Endothelial cell of umbilical vein (primary cell): ENCODE measurements at regions not wholly inside any gene's neighbourhood (a gene's known extent, or its start where the extent isn't known, plus 50 kb on each side); places are given as distances from the start of the nearest gene placed in this dataset.

Source experiments
- BruUV-seq: library from RNA; stranded (reverse); fragments of 400-500 nt; replicated peaks from 2 replicates; lab custom pipeline; 2021; lab: Mats Ljungman, UMichigan
- CTCF ChIA-PET: fragments of 300-600, 350-600 bp; sonication (Branson Sonifier 250); formaldehyde crosslinking; loops from one replicate; lab custom pipeline; 2021; ENCODE audit warnings: antibody characterized with exemption, inconsistent platforms; lab: Charles Lee
- POLR2A ChIA-PET: fragments of 300-600, 350-600 bp; sonication (Branson Sonifier 250); formaldehyde crosslinking; loops from one replicate; lab custom pipeline; 2021; ENCODE audit warnings: antibody characterized with exemption, inconsistent platforms; lab: Charles Lee
- DNase-seq: peaks from one replicate; pipeline ENCODE4 v3.0.0-alpha.2; 2011; ENCODE audit warnings: low read depth, low spot score
- FAIRE-seq: peaks from 2 replicates; lab custom pipeline; 2011; peaks lifted over from hg19 to GRCh38; lab: Jason Lieb, UNC
- H2AFZ ChIP-seq: 2 replicates; pipeline ENCODE4 v1.6.0; 2012; ENCODE audit warnings: low read depth, low read length, control low read depth, inconsistent platforms
- H3K27ac ChIP-seq: 2 replicates; pipeline ENCODE4 v1.5.1; 2011; ENCODE audit warnings: low read depth, mild to moderate bottlenecking, control low read depth, low read length, moderate library complexity; ENCODE audit not compliant: insufficient read depth
- H3K27me3 ChIP-seq, 2 experiments: 2 replicates each; pipeline versions ENCODE4 v1.6.0 to v1.6.1; 2011; ENCODE audit warnings: low read length in 2 of 2, mixed read lengths in 1 of 2; ENCODE audit not compliant: control insufficient read depth in 2 of 2, insufficient read depth in 2 of 2
- H3K36me3 ChIP-seq, 2 experiments: 2 replicates in 1 of 2; 3 replicates in 1 of 2; pipeline ENCODE4 v1.5.1; 2011; ENCODE audit warnings: low read length in 2 of 2, mild to moderate bottlenecking in 1 of 2, moderate library complexity in 1 of 2; ENCODE audit not compliant: control insufficient read depth in 2 of 2, insufficient read depth in 2 of 2; ENCODE audit errors: extremely low read depth in 1 of 2
- H3K4me1 ChIP-seq: 3 replicates; pipeline ENCODE4 v1.5.1; 2011; ENCODE audit warnings: mild to moderate bottlenecking, low read length; ENCODE audit not compliant: control insufficient read depth, insufficient read depth; ENCODE audit errors: extremely low read depth
- H3K4me2 ChIP-seq: 2 replicates; pipeline ENCODE4 v1.6.1; 2011; ENCODE audit warnings: low read length, control low read depth, mixed read lengths; ENCODE audit not compliant: insufficient read depth
- H3K4me3 ChIP-seq, 3 experiments: fragments of 200-600 bp in 1 of 3; sonication (generic), shearing (Covaris generic) in 1 of 3; replicated peaks in 1 of 3; 2 replicates each; pipeline ENCODE4 v1.5.1; 2011 to 2016; ENCODE audit warnings: control low read depth in 3 of 3, low read length in 3 of 3, mild to moderate bottlenecking in 2 of 3, inconsistent platforms in 1 of 3, low read depth in 1 of 3, moderate library complexity in 1 of 3; ENCODE audit not compliant: insufficient read depth in 1 of 3
- H3K79me2 ChIP-seq: 2 replicates; pipeline ENCODE4 v1.6.0; 2012; ENCODE audit warnings: low read length, inconsistent platforms; ENCODE audit not compliant: control insufficient read depth, insufficient read depth
- H3K9ac ChIP-seq: replicated peaks from 2 replicates; pipeline ENCODE3; 2011; ENCODE audit warnings: low read length, control low read depth; ENCODE audit not compliant: insufficient read depth; ENCODE audit errors: extremely low read depth
- H3K9me1 ChIP-seq: replicated peaks from 3 replicates; pipeline ENCODE4 v1.6.0; 2011; ENCODE audit warnings: mild to moderate bottlenecking, low read length; ENCODE audit not compliant: control insufficient read depth, insufficient read depth; ENCODE audit errors: extremely low read depth
- H3K9me3 ChIP-seq: replicated peaks from 2 replicates; pipeline ENCODE4 v1.5.1; 2012; ENCODE audit warnings: low read length, inconsistent platforms; ENCODE audit not compliant: control insufficient read depth, insufficient read depth
- H4K20me1 ChIP-seq: replicated peaks from 2 replicates; pipeline ENCODE3; 2011; ENCODE audit warnings: mild to moderate bottlenecking, low read length; ENCODE audit not compliant: control insufficient read depth, insufficient read depth; ENCODE audit errors: extremely low read depth
- CTCF ChIP-seq, 2 donors: IDR thresholded peaks; 1 replicate in 1 of 2; 2 replicates in 1 of 2; pipeline ENCODE4 v1.5.1; 2011; ENCODE audit warnings: low read length in 2 of 2, mild to moderate bottlenecking in 2 of 2, moderate library complexity in 2 of 2, control low read depth in 1 of 2, inconsistent platforms in 1 of 2, low read depth in 1 of 2; ENCODE audit not compliant: insufficient read depth in 1 of 2; ENCODE audit errors: extremely low read depth in 1 of 2
- EZH2 ChIP-seq: IDR thresholded peaks from 2 replicates; pipeline ENCODE4 v1.6.1; 2012; ENCODE audit warnings: borderline replicate concordance, low read depth, mild to moderate bottlenecking, moderate library complexity, low read length, inconsistent platforms; ENCODE audit not compliant: severe bottlenecking
- FOS ChIP-seq: IDR thresholded peaks from 2 replicates; pipeline ENCODE4 v1.6.1; 2011; ENCODE audit warnings: mild to moderate bottlenecking, low read length, moderate library complexity, borderline replicate concordance; ENCODE audit not compliant: insufficient read depth
- GATA2 ChIP-seq: IDR thresholded peaks from 2 replicates; pipeline ENCODE4 v1.7.0; 2011; ENCODE audit warnings: low read depth, mild to moderate bottlenecking, moderate library complexity, mixed read lengths, low read length; ENCODE audit not compliant: insufficient read length, insufficient read depth
- JUN ChIP-seq: IDR thresholded peaks from 2 replicates; pipeline ENCODE4 v1.6.1; 2011; ENCODE audit warnings: borderline replicate concordance, low read depth; ENCODE audit not compliant: insufficient read length, insufficient read depth
- MAX ChIP-seq: IDR thresholded peaks from 2 replicates; pipeline ENCODE4 v1.6.1; 2011; ENCODE audit not compliant: insufficient read depth, insufficient read length
- MYC ChIP-seq: IDR thresholded peaks from one replicate; pipeline ENCODE4 v1.6.1; 2011; ENCODE audit warnings: mild to moderate bottlenecking, low read depth, low read length
- POLR2A ChIP-seq: IDR thresholded peaks from 2 replicates; pipeline ENCODE4 v1.6.1; 2012; ENCODE audit warnings: low read depth, mild to moderate bottlenecking, control low read depth, low read length
- POLR2AphosphoS5 ChIP-seq: IDR thresholded peaks from 2 replicates; pipeline ENCODE4 v1.6.1; 2012; ENCODE audit warnings: low read depth, mild to moderate bottlenecking, control low read depth, low read length, moderate library complexity; ENCODE audit not compliant: insufficient read depth
- dilution Hi-C: fragments of 300-500 bp; cut with MboI; formaldehyde crosslinking; loops from one replicate; pipeline ENCODE4 v1.15.0; 2019; ENCODE audit warnings: low sequenced_read_pairs; ENCODE audit not compliant: extremely low pct_ligation_motif_present
- intact Hi-C: fragments of 100-400 bp; cut with micrococcal nuclease; formaldehyde crosslinking; loops from one replicate; pipeline ENCODE4 v1.10.0; 2022

DNA sequence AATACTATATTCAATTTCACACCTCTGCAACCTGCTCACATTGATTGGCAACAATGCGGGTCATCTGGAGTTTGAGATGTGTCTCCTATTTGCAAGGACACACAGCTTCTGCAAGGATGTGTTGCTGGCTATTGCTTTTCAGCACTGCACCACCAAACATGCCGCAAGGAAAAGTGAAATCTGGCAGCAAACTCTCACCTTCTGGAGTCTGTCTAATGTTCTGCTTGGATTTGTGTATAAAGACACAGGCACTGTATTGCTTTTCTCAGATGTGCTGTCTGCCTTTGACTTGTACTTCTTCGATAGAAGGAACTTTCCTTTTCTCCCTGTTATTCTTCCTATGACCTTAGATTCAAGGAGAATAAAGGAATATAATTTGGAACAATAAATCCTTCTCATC, 138.6 kb upstream of the EPHA4 start:
- Histone ChIP-seq H3K9me1 (no peaks in the 10 kb centered on the region), H2AFZ (no peak overlapping the region), H3K36me3 (no peaks in the 10 kb centered on the region), H3K27ac (no peak overlapping the region), H4K20me1 (no peaks in the 10 kb centered on the region), H3K4me2 (no peak overlapping the region), H3K9ac (no peak overlapping the region), H3K27me3 (no peaks in the 10 kb centered on the region), H3K4me1 (no peaks in the 10 kb centered on the region), H3K79me2 (no peaks in the 10 kb centered on the region), H3K4me3 (no peak overlapping the region), H3K9me3 (no peaks in the 10 kb centered on the region)
- ChIA-PET POLR2A (no interaction called here), CTCF (interaction anchor here (1.1 kb wide), 1 partner anchor 9 kb away, joined by 3 read pairs; no protein-coding TSS in a partner anchor)
- no TSS peak for BruUV-seq
- TF ChIP-seq GATA2 (no peak), CTCF (IDR thresholded peaks at IDR 0.05; ENCODE audit: extremely low read depth in 1 of 2, insufficient read depth in 1 of 2, low read depth in 1 of 2, low read length in 2 of 2) (no peak), MYC (no peak), JUN (no peak), POLR2A (no peak), MAX (no peak), FOS (no peak), EZH2 (no peak), POLR2AphosphoS5 (no peak)
- dilution Hi-C loops (no loop called here), intact Hi-C loops (no loop called here)
- no peak for DNase-seq
- no peak for FAIRE-seq
